ENCODE measurements at regions not wholly inside any gene's neighbourhood (a gene's known extent, or its start where the extent isn't known, plus 50 kb on each side); places are given as distances from the start of the nearest gene placed in this dataset.
A peak's percentile ranks its signal among the peaks of the same experiment; 100 is the strongest.

DNA sequence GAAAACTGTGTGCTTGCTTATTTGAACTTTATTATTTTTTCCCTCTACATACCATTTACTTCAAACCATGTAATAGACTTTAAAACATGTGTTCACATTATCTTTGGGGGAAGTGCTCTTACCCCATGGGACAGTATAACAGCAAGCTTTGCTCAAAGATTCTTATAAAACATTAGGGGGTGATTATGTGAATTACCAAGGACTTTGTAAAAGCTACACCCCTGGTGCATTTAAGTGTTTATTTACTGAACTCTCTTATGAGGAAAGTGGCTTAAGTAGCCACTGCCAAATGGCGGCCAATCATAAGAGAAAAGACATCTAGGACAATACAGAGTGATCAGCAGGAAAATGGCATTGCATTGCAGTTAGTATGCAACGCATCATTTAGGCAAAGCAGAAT is 70.3 kb downstream of the CAPZA3 start:
- ChIA-PET POLR2A (no interaction called here), CTCF (no interaction called here)
- DNase-seq (ENCODE audit: extremely low spot score): peak; percentile 38
- peak; percentile 72; the same call in 1 of the 2 replicates for TF ChIP-seq CTBP1 (IDR thresholded peaks at IDR 0.05; ENCODE audit: borderline replicate concordance)
- TF ChIP-seq L3MBTL2 (conservative IDR thresholded peaks at IDR 0.05): peak; percentile 43; the same call in 1 of the 2 replicates
- no peak for TF ChIP-seq SUZ12 (IDR thresholded peaks at IDR 0.05)
- TF ChIP-seq LEF1 (IDR thresholded peaks at IDR 0.05; ENCODE audit: borderline replicate concordance): no peak

DNA sequence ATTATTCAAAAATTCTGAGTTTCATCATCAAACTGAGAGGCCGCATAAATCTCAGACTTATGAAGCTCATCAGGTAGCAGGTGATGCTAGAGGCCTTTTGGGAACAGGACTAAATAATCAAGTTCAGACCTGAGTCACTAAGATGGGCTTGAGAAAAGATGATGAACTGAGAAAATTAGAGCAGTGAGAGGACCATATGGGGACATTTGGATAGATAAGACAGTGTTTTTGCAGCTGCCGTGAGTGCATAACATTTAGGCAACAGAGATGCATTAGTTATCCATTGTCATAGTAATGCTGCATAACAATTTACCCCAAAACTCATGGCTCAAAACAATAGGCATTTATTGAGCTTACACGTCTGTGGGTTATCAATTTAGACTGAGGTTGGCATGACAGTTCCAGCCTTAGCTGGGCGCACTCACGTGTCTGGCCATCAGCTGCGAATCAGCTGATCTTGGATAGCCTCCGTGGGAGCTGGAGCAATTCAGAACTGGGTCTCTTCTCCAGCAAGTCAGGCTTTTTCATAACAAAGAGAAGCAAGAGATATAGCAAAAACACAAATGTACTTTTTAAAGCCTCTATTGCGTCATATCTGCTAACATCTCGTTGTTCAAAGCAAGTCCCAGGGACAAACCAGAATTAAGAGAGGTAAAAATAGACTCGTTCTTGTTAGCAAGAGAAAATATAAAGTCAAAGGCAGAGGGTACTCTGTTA is 72.8 kb downstream of the CAPZA3 start:
- POLR2A ChIA-PET: no interaction called here

DNA sequence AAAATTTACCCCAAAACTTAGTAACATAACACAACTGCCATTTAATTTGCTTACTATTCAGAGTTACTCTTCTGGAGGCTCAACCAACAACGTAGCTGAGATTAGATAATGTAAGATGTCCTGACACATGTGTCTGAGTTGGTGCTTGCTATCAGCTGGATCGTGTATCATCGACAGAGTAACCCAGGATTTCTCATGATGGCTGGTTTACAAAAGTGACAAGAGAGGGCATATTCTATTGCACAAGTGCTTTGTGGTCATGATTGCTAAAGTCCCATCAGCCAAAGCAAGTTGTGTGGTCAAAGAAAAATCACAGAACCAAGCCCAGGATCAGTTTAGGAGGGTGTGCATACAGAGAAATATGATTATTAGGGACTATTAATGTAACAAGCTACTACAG is 73.4 kb downstream of the CAPZA3 start:
- TF ChIP-seq BHLHE40 (IDR thresholded peaks at IDR 0.05; ENCODE audit: borderline replicate concordance) (no peak), ZNF384 (IDR thresholded peaks at IDR 0.05) (no peak), L3MBTL2 (conservative IDR thresholded peaks at IDR 0.05) (no peak), TARDBP (IDR thresholded peaks at IDR 0.05) (no peak), HDGF (IDR thresholded peaks at IDR 0.05; ENCODE audit: borderline replicate concordance) (no peak), FOXM1 (IDR thresholded peaks at IDR 0.05; ENCODE audit: borderline replicate concordance) (no peak), ELF4 (IDR thresholded peaks at IDR 0.05) (no peak), FOXK2 (IDR thresholded peaks at IDR 0.05) (no peak), ARNT (IDR thresholded peaks at IDR 0.05) (no peak), SUZ12 (IDR thresholded peaks at IDR 0.05) (no peak), CTBP1 (IDR thresholded peaks at IDR 0.05; ENCODE audit: borderline replicate concordance) (no peak), LEF1 (IDR thresholded peaks at IDR 0.05; ENCODE audit: borderline replicate concordance) (no peak)
- TF ChIP-seq, protein P1, sequence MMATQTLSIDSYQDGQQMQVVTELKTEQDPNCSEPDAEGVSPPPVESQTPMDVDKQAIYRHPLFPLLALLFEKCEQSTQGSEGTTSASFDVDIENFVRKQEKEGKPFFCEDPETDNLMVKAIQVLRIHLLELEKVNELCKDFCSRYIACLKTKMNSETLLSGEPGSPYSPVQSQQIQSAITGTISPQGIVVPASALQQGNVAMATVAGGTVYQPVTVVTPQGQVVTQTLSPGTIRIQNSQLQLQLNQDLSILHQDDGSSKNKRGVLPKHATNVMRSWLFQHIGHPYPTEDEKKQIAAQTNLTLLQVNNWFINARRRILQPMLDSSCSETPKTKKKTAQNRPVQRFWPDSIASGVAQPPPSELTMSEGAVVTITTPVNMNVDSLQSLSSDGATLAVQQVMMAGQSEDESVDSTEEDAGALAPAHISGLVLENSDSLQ (IDR thresholded peaks at IDR 0.05): no peak
- CTCF ChIA-PET: interaction anchor here (0.5 kb wide), 1 partner anchor 55 kb away, joined by 3 read pairs; no protein-coding TSS in a partner anchor
- no peak for DNase-seq (ENCODE audit: extremely low spot score)
- POLR2A ChIA-PET: no interaction called here

More for the DNA sequence above, 72.8 kb downstream of the CAPZA3 start:
- CTCF ChIA-PET: no interaction called here
- DNase-seq (ENCODE audit: extremely low spot score): no peak
- TF ChIP-seq FOXA1 (IDR thresholded peaks at IDR 0.05): no peak
- no peak for TF ChIP-seq ARNT (IDR thresholded peaks at IDR 0.05)
- no peak for TF ChIP-seq BHLHE40 (IDR thresholded peaks at IDR 0.05; ENCODE audit: borderline replicate concordance)
- TF ChIP-seq HDGF (IDR thresholded peaks at IDR 0.05; ENCODE audit: borderline replicate concordance): no peak
- no peak for TF ChIP-seq L3MBTL2 (conservative IDR thresholded peaks at IDR 0.05)
- no peak for TF ChIP-seq SUZ12 (IDR thresholded peaks at IDR 0.05)
- TF ChIP-seq FOXK2 (IDR thresholded peaks at IDR 0.05): no peak
- TF ChIP-seq NFRKB (IDR thresholded peaks at IDR 0.05): no peak
- no peak for TF ChIP-seq LEF1 (IDR thresholded peaks at IDR 0.05; ENCODE audit: borderline replicate concordance)
- TF ChIP-seq, protein P1 (IDR thresholded peaks at IDR 0.05): no peak
- no peak for TF ChIP-seq TARDBP (IDR thresholded peaks at IDR 0.05)
- no peak for TF ChIP-seq SP1 (IDR thresholded peaks at IDR 0.05)
- TF ChIP-seq FOXM1 (IDR thresholded peaks at IDR 0.05; ENCODE audit: borderline replicate concordance): no peak
- no peak for TF ChIP-seq CTBP1 (IDR thresholded peaks at IDR 0.05; ENCODE audit: borderline replicate concordance)

DNA sequence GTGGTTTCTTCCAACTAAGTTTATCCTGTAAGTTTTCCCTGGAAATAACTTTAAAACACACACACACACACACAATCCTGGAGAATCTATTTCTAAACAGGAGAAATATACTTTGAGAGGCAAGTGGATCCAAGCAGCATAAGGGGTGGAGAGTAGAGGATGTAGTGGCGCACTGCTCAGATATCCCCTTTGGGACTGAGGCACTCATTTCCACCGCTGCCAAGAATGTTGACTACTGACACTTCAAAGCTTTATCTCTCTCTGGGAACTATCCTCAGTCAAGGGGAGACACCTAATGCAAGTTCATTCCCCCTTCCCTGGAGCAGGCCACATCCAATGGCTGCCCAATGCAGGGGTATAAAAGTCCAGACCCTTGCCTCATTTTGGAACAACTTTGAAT is 75.8 kb downstream of the CAPZA3 start:
- ChIA-PET POLR2A (no interaction called here), CTCF (interaction anchor here (0.5 kb wide), 1 partner anchor 473 kb away, joined by 4 read pairs; no protein-coding TSS in a partner anchor)

DNA sequence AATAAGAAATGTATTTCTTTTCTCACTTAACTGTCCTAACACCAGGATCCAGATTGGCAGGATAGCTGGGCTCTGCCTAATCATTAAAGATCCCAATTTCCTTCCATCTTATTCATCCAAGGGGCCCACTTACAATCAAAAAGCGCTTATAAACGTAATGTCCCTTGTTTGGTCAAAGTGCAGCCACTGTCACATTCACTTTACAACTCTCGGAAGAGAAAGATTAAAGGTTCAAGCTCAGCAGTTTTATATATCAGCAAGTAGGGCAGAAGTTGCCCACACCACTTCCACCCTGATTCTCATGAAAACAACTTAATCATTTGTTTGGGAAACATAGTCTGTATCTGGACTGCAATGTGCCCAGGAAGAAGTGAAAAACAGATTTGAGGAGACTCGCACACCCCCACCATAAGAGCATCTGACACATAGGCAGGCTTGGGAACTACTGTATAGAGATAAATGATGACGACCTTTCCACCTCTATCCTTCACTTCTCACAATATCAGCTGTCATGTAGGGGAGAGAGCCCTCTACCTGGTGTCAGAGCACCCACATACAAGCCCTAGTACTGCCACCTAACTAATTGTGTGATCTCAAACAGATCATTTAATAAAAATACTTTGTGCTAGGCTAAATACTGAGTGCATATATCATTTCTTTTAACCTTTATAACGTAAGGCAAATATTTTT is 80.8 kb downstream of the CAPZA3 start:
- no peak for TF ChIP-seq LEF1 (IDR thresholded peaks at IDR 0.05; ENCODE audit: borderline replicate concordance)
- no peak for TF ChIP-seq NFRKB (IDR thresholded peaks at IDR 0.05)
- no peak for TF ChIP-seq CTBP1 (IDR thresholded peaks at IDR 0.05; ENCODE audit: borderline replicate concordance)
- no peak for TF ChIP-seq L3MBTL2 (conservative IDR thresholded peaks at IDR 0.05)
- no peak for TF ChIP-seq SP1 (IDR thresholded peaks at IDR 0.05)
- TF ChIP-seq, protein P1 (IDR thresholded peaks at IDR 0.05): no peak
- no peak for TF ChIP-seq SUZ12 (IDR thresholded peaks at IDR 0.05)
- POLR2A ChIA-PET: no interaction called here
- CTCF ChIA-PET: no interaction called here
- no peak for DNase-seq (ENCODE audit: extremely low spot score)

More for the DNA sequence above, 75.8 kb downstream of the CAPZA3 start:
- TF ChIP-seq, protein P1 (IDR thresholded peaks at IDR 0.05): no peak
- TF ChIP-seq L3MBTL2 (conservative IDR thresholded peaks at IDR 0.05) (no peak), HDGF (IDR thresholded peaks at IDR 0.05; ENCODE audit: borderline replicate concordance) (no peak), FOXA1 (IDR thresholded peaks at IDR 0.05) (no peak), SUZ12 (IDR thresholded peaks at IDR 0.05) (no peak), ZNF384 (IDR thresholded peaks at IDR 0.05) (no peak), BHLHE40 (IDR thresholded peaks at IDR 0.05; ENCODE audit: borderline replicate concordance) (no peak), ELF4 (IDR thresholded peaks at IDR 0.05) (no peak), FOXK2 (IDR thresholded peaks at IDR 0.05) (no peak), SP1 (IDR thresholded peaks at IDR 0.05) (no peak), FOXM1 (IDR thresholded peaks at IDR 0.05; ENCODE audit: borderline replicate concordance) (no peak), TARDBP (IDR thresholded peaks at IDR 0.05) (no peak), CTBP1 (IDR thresholded peaks at IDR 0.05; ENCODE audit: borderline replicate concordance) (no peak), NFRKB (IDR thresholded peaks at IDR 0.05) (no peak), LEF1 (IDR thresholded peaks at IDR 0.05; ENCODE audit: borderline replicate concordance) (no peak), ARNT (IDR thresholded peaks at IDR 0.05) (no peak)
- DNase-seq (ENCODE audit: extremely low spot score): no peak

Measured in HEK293T (cell line).